ENCODE measurements at regions not wholly inside any gene's neighbourhood (a gene's known extent, or its start where the extent isn't known, plus 50 kb on each side); places are given as distances from the start of the nearest gene placed in this dataset.

GRCh38 chr3:79884354-79884753 lies 116.6 kb upstream of the ROBO1 start:
- Mint-ChIP-seq H3K9me3 (peaks cover 2% of the 10 kb centered on the region), H3K4me3 (no peak overlapping the region), H3K27ac (no peak overlapping the region), H3K27me3 (no peaks in the 10 kb centered on the region), H3K36me3 (no peaks in the 10 kb centered on the region), H3K4me1 (no peaks in the 10 kb centered on the region)
- no peak for DNase-seq
- POLR2A ChIA-PET, result no interaction called here
- ATAC-seq (ENCODE audit: low read depth), result no peak

GRCh38 chr3:79881431-79881830 lies 113.6 kb upstream of the ROBO1 start:
- no peak for DNase-seq
- H3K36me3 Mint-ChIP-seq, result no peaks in the 10 kb centered on the region
- H3K27ac Mint-ChIP-seq, result no peak overlapping the region
- H3K4me1 Mint-ChIP-seq, result no peaks in the 10 kb centered on the region
- H3K9me3 Mint-ChIP-seq, result no peaks in the 10 kb centered on the region
- no peak overlapping the region for H3K4me3 Mint-ChIP-seq
- no peaks in the 10 kb centered on the region for H3K27me3 Mint-ChIP-seq
- POLR2A ChIA-PET, result no interaction called here
- no peak for ATAC-seq (ENCODE audit: low read depth)

- Mint-ChIP-seq H3K4me1 (no peaks in the 10 kb centered on the region), H3K27ac (no peak overlapping the region), H3K9me3 (peaks cover 1% of the 10 kb centered on the region), H3K36me3 (no peaks in the 10 kb centered on the region), H3K4me3 (no peak overlapping the region), H3K27me3 (no peaks in the 10 kb centered on the region)
- no peak for ATAC-seq (ENCODE audit: low read depth)
- DNase-seq, result no peak
- POLR2A ChIA-PET, result no interaction called here
These were observed 110.9 kb upstream of the ROBO1 start for GRCh38 chr3:79878708-79879107.

- no peak for DNase-seq
- Mint-ChIP-seq H3K4me1 (no peaks in the 10 kb centered on the region), H3K36me3 (no peaks in the 10 kb centered on the region), H3K4me3 (no peak overlapping the region), H3K9me3 (peaks cover 1% of the 10 kb centered on the region), H3K27ac (no peak overlapping the region), H3K27me3 (no peaks in the 10 kb centered on the region)
- POLR2A ChIA-PET, result no interaction called here
- ATAC-seq (ENCODE audit: low read depth), result no peak
These were observed 106.8 kb upstream of the ROBO1 start for GRCh38 chr3:79874646-79875045.

GRCh38 chr3:79872483-79872882 lies 104.7 kb upstream of the ROBO1 start:
- ATAC-seq (ENCODE audit: low read depth) (no peak), DNase-seq (no peak)
- H3K4me1 Mint-ChIP-seq, result no peaks in the 10 kb centered on the region
- peaks cover 6% of the 10 kb centered on the region for H3K9me3 Mint-ChIP-seq
- no peak overlapping the region for H3K4me3 Mint-ChIP-seq
- POLR2A ChIA-PET, result no interaction called here
- no peaks in the 10 kb centered on the region for H3K36me3 Mint-ChIP-seq
- no peaks in the 10 kb centered on the region for H3K27me3 Mint-ChIP-seq
- H3K27ac Mint-ChIP-seq, result no peak overlapping the region

GRCh38 chr3:79871656-79872055 lies 103.9 kb upstream of the ROBO1 start:
- POLR2A ChIA-PET, result no interaction called here
- Mint-ChIP-seq H3K27me3 (no peaks in the 10 kb centered on the region), H3K4me3 (no peak overlapping the region), H3K4me1 (no peaks in the 10 kb centered on the region), H3K36me3 (no peaks in the 10 kb centered on the region), H3K9me3 (peaks cover 6% of the 10 kb centered on the region), H3K27ac (no peak overlapping the region)
- ATAC-seq (ENCODE audit: low read depth) (no peak), DNase-seq (no peak)

GRCh38 chr3:79870313-79870620 lies 102.5 kb upstream of the ROBO1 start:
- POLR2A ChIA-PET, result no interaction called here
- Mint-ChIP-seq H3K27ac (no peak overlapping the region), H3K27me3 (no peaks in the 10 kb centered on the region), H3K4me1 (no peaks in the 10 kb centered on the region), H3K36me3 (no peaks in the 10 kb centered on the region), H3K4me3 (no peak overlapping the region), H3K9me3 (peaks cover 6% of the 10 kb centered on the region)
- ATAC-seq (ENCODE audit: low read depth), result no peak
- DNase-seq, result no peak

- POLR2A ChIA-PET, result no interaction called here
- no peak overlapping the region for H3K4me3 Mint-ChIP-seq
- DNase-seq (no peak), ATAC-seq (ENCODE audit: low read depth) (no peak)
- H3K4me1 Mint-ChIP-seq, result no peaks in the 10 kb centered on the region
- no peak overlapping the region for H3K27ac Mint-ChIP-seq
- peaks cover 6% of the 10 kb centered on the region for H3K9me3 Mint-ChIP-seq
- no peaks in the 10 kb centered on the region for H3K36me3 Mint-ChIP-seq
- no peaks in the 10 kb centered on the region for H3K27me3 Mint-ChIP-seq
These were observed 101.9 kb upstream of the ROBO1 start for GRCh38 chr3:79869461-79870312.

GRCh38 chr3:79866162-79866561 lies 98.4 kb upstream of the ROBO1 start:
- H3K4me1 Mint-ChIP-seq, result no peaks in the 10 kb centered on the region
- no peaks in the 10 kb centered on the region for H3K36me3 Mint-ChIP-seq
- no peaks in the 10 kb centered on the region for H3K27me3 Mint-ChIP-seq
- no peak overlapping the region for H3K4me3 Mint-ChIP-seq
- POLR2A ChIA-PET, result no interaction called here
- H3K9me3 Mint-ChIP-seq, result peaks cover 5% of the 10 kb centered on the region
- ATAC-seq (ENCODE audit: low read depth) (no peak), DNase-seq (no peak)
- no peak overlapping the region for H3K27ac Mint-ChIP-seq

GRCh38 chr3:79864077-79864476 lies 96.3 kb upstream of the ROBO1 start:
- H3K4me3 Mint-ChIP-seq, result no peak overlapping the region
- no peaks in the 10 kb centered on the region for H3K27me3 Mint-ChIP-seq
- H3K27ac Mint-ChIP-seq, result no peak overlapping the region
- DNase-seq (no peak), ATAC-seq (ENCODE audit: low read depth) (no peak)
- H3K4me1 Mint-ChIP-seq, result no peaks in the 10 kb centered on the region
- POLR2A ChIA-PET, result no interaction called here
- H3K36me3 Mint-ChIP-seq, result no peaks in the 10 kb centered on the region
- H3K9me3 Mint-ChIP-seq, result peaks cover 7% of the 10 kb centered on the region

- Mint-ChIP-seq H3K27ac (no peak overlapping the region), H3K36me3 (no peaks in the 10 kb centered on the region), H3K4me1 (no peaks in the 10 kb centered on the region), H3K27me3 (no peaks in the 10 kb centered on the region), H3K4me3 (no peak overlapping the region), H3K9me3 (no peaks in the 10 kb centered on the region)
- DNase-seq (no peak), ATAC-seq (ENCODE audit: low read depth) (no peak)
- POLR2A ChIA-PET, result no interaction called here
These were observed 81.1 kb upstream of the ROBO1 start for GRCh38 chr3:79848876-79849275.

GRCh38 chr3:79847928-79848327 lies 80.1 kb upstream of the ROBO1 start:
- Mint-ChIP-seq H3K4me3 (no peak overlapping the region), H3K4me1 (no peaks in the 10 kb centered on the region), H3K36me3 (no peaks in the 10 kb centered on the region), H3K27ac (no peak overlapping the region), H3K9me3 (no peaks in the 10 kb centered on the region), H3K27me3 (no peaks in the 10 kb centered on the region)
- DNase-seq (no peak), ATAC-seq (ENCODE audit: low read depth) (no peak)
- POLR2A ChIA-PET, result no interaction called here

GRCh38 chr3:79846148-79846933 lies 78.5 kb upstream of the ROBO1 start:
- POLR2A ChIA-PET, result no interaction called here
- no peak overlapping the region for H3K4me3 Mint-ChIP-seq

GRCh38 chr3:79845546-79845945 lies 77.7 kb upstream of the ROBO1 start:
- POLR2A ChIA-PET, result no interaction called here
- Mint-ChIP-seq H3K9me3 (peaks cover 2% of the 10 kb centered on the region), H3K27me3 (no peaks in the 10 kb centered on the region), H3K4me1 (no peaks in the 10 kb centered on the region), H3K36me3 (no peaks in the 10 kb centered on the region), H3K27ac (no peak overlapping the region), H3K4me3 (no peak overlapping the region)
- DNase-seq (no peak), ATAC-seq (ENCODE audit: low read depth) (no peak)

More at GRCh38 chr3:79846148-79846933, 78.5 kb upstream of the ROBO1 start:
- Mint-ChIP-seq H3K27me3 (no peaks in the 10 kb centered on the region), H3K9me3 (peaks cover 2% of the 10 kb centered on the region), H3K36me3 (no peaks in the 10 kb centered on the region), H3K27ac (no peak overlapping the region), H3K4me1 (no peaks in the 10 kb centered on the region)
- DNase-seq, result no peak
- no peak for ATAC-seq (ENCODE audit: low read depth)
